Prostate gland (tissue), 2 donors: ENCODE measurements at regions not wholly inside any gene's neighbourhood (a gene's known extent, or its start where the extent isn't known, plus 50 kb on each side); places are given as distances from the start of the nearest gene placed in this dataset.
"Not testable (repeated sequence)": the region's sequence is repeated elsewhere in the genome, so short reads cannot be mapped to it uniquely, and the experiment has no call there.

Experiments used
- DNase-seq: peaks from one replicate; pipeline ENCODE4 v3.0.0-alpha.2; 2019; ENCODE audit warnings: low spot score
- H3K27ac ChIP-seq, 2 donors: fragments of 200-600 bp; sonication (generic); 2 replicates each; pipeline ENCODE4 v1.5.1; 2017 to 2019
- H3K27me3 ChIP-seq: fragments of 200-600 bp; sonication (generic); replicated peaks from 2 replicates; pipeline ENCODE4 v1.5.1; 2019; ENCODE audit not compliant: insufficient read depth
- H3K36me3 ChIP-seq, 2 donors: fragments of 200-600 bp; sonication (generic); 1 replicate in 1 of 2; 2 replicates in 1 of 2; pipeline versions ENCODE4 v1.5.1 to v1.8.1; 2017 to 2019
- H3K4me1 ChIP-seq: fragments of 200-600 bp; sonication (generic); replicated peaks from 2 replicates; pipeline ENCODE4 v1.5.1; 2019
- H3K4me3 ChIP-seq, 2 donors: fragments of 200-600 bp; sonication (generic); 2 replicates each; pipeline ENCODE4 v1.5.1; 2017 to 2019
- H3K9me3 ChIP-seq: fragments of 200-600 bp; sonication (generic); 2 replicates; pipeline ENCODE4 v1.5.1; 2017
- CTCF ChIP-seq, 4 experiments: fragments of 200-600 bp in 2 of 4; fragments of 450-650 bp in 2 of 4; sonication (generic) in 2 of 4; IDR thresholded peaks; 1 replicate in 3 of 4; 2 replicates in 1 of 4; pipeline ENCODE4 v1.5.1; 2016 to 2019; ENCODE audit warnings: antibody characterized with exemption in 4 of 4, mild to moderate bottlenecking in 2 of 4, moderate library complexity in 2 of 4
- POLR2A ChIP-seq: fragments of 450-650 bp; IDR thresholded peaks from one replicate; pipeline ENCODE4 v1.6.1; 2016; ENCODE audit warnings: antibody characterized with exemption, mild to moderate bottlenecking
- POLR2AphosphoS5 ChIP-seq: sonication (generic); formaldehyde crosslinking; IDR thresholded peaks from one replicate; pipeline ENCODE4 v1.6.1; 2017; ENCODE audit warnings: antibody characterized with exemption
- WGBS: methylation state at CpG from one replicate; pipeline ENCODE4 v1.1.5; 2018; 5-methylcytosine and 5-hydroxymethylcytosine counted together
- intact Hi-C: fragments of 100-400 bp; cut with DNase I; formaldehyde crosslinking; loops from one replicate; pipeline ENCODE4 v1.14.2; 2022

- Histone ChIP-seq H3K27ac (no peak overlapping the region), H3K27me3 (no peaks in the 10 kb centered on the region), H3K9me3 (no peaks in the 10 kb centered on the region), H3K4me1 (no peaks in the 10 kb centered on the region), H3K4me3 (no peak overlapping the region), H3K36me3 (no peaks in the 10 kb centered on the region)
- TF ChIP-seq POLR2AphosphoS5 (no peak), CTCF (IDR thresholded peaks at IDR 0.05) (no peak), POLR2A (no peak)
- intact Hi-C loops: no loop called here
- DNase-seq: no peak
- 62% methylated on average over 1 of the region's 1 CpG for WGBS
These were observed 367.6 kb upstream of the GYPC start for GRCh38 chr2:126288362-126288761.

GRCh38 chr2:126293962-126294361 is 362.0 kb upstream of the GYPC start:
- H3K36me3 ChIP-seq, H3K27me3 ChIP-seq, DNase-seq, H3K9me3 ChIP-seq, intact Hi-C loops, H3K4me3 ChIP-seq, H3K27ac ChIP-seq, H3K4me1 ChIP-seq: not testable (repeated sequence)
- WGBS: 100% methylated on average over 1 of the region's 1 CpG

- H3K4me1 ChIP-seq: no peaks in the 10 kb centered on the region
- no peak for TF ChIP-seq POLR2AphosphoS5
- TF ChIP-seq CTCF (IDR thresholded peaks at IDR 0.05): no peak
- TF ChIP-seq POLR2A: no peak
- no peak for DNase-seq
- no peaks in the 10 kb centered on the region for H3K27me3 ChIP-seq
- intact Hi-C loops: no loop called here
- 99% methylated on average over 2 of the region's 2 CpGs for WGBS
- H3K9me3 ChIP-seq: no peaks in the 10 kb centered on the region
- no peaks in the 10 kb centered on the region for H3K36me3 ChIP-seq
- no peak overlapping the region for H3K27ac ChIP-seq
- H3K4me3 ChIP-seq: no peak overlapping the region
These were observed 356.4 kb upstream of the GYPC start for GRCh38 chr2:126299469-126299976.

GRCh38 chr2:126300348-126300747 is 355.6 kb upstream of the GYPC start:
- Histone ChIP-seq H3K4me1 (no peaks in the 10 kb centered on the region), H3K27me3 (no peaks in the 10 kb centered on the region), H3K36me3 (no peaks in the 10 kb centered on the region), H3K27ac (no peak overlapping the region), H3K9me3 (no peaks in the 10 kb centered on the region), H3K4me3 (no peak overlapping the region)
- no peak for DNase-seq
- intact Hi-C loops: no loop called here
- TF ChIP-seq POLR2AphosphoS5: no peak
- TF ChIP-seq POLR2A: no peak
- TF ChIP-seq CTCF (IDR thresholded peaks at IDR 0.05): no peak
- WGBS: 94% methylated on average over 1 of the region's 1 CpG

GRCh38 chr2:126302043-126302442 is 353.9 kb upstream of the GYPC start:
- Histone ChIP-seq H3K4me1 (no peaks in the 10 kb centered on the region), H3K27ac (no peak overlapping the region), H3K4me3 (no peak overlapping the region), H3K27me3 (no peaks in the 10 kb centered on the region), H3K36me3 (no peaks in the 10 kb centered on the region), H3K9me3 (no peaks in the 10 kb centered on the region)
- TF ChIP-seq CTCF (IDR thresholded peaks at IDR 0.05) (no peak), POLR2A (no peak), POLR2AphosphoS5 (no peak)
- WGBS: 66% methylated on average over 3 of the region's 3 CpGs
- DNase-seq: no peak
- intact Hi-C loops: no loop called here
